ENCODE measurements at regions not wholly inside any gene's neighbourhood (a gene's known extent, or its start where the extent isn't known, plus 50 kb on each side); places are given as distances from the start of the nearest gene placed in this dataset.

- H3K36me3 ChIP-seq = no peaks in the 10 kb centered on the region
- intact Hi-C loops (cut with DNase I) = no loop called here
- TF ChIP-seq CTCF (IDR thresholded peaks at IDR 0.05) (no peak), POLR2A (IDR thresholded peaks at IDR 0.05) (no peak)
- no peak overlapping the region for H3K27ac ChIP-seq
- no peaks in the 10 kb centered on the region for H3K4me1 ChIP-seq
- H3K9me3 ChIP-seq = no peaks in the 10 kb centered on the region
- H3K4me3 ChIP-seq = no peak overlapping the region
- 52 to 83% methylated on average over 1 to 2 of the region's 2 CpGs for WGBS, 2 donors
- no peaks in the 10 kb centered on the region for H3K27me3 ChIP-seq
- no peak for DNase-seq
Measured at GRCh38 chr4:59517007-59517406, 1683.1 kb upstream of the ADGRL3 start.

GRCh38 chr4:59518005-59518823 lies 1681.9 kb upstream of the ADGRL3 start:
- Histone ChIP-seq H3K4me1 (no peaks in the 10 kb centered on the region), H3K27ac (no peak overlapping the region), H3K27me3 (no peaks in the 10 kb centered on the region), H3K9me3 (no peaks in the 10 kb centered on the region), H3K36me3 (no peaks in the 10 kb centered on the region), H3K4me3 (no peak overlapping the region)
- intact Hi-C loops (cut with DNase I) = no loop called here
- no peak for DNase-seq
- 89% methylated on average over 7 of the region's 22 CpGs; no CpG with 5 or more reads in 1 of the 2 donors for WGBS, 2 donors
- TF ChIP-seq POLR2A (IDR thresholded peaks at IDR 0.05) (no peak), CTCF (IDR thresholded peaks at IDR 0.05) (no peak)

GRCh38 chr4:59525885-59526284 lies 1674.2 kb upstream of the ADGRL3 start:
- no peaks in the 10 kb centered on the region for H3K4me1 ChIP-seq
- H3K27me3 ChIP-seq = no peaks in the 10 kb centered on the region
- intact Hi-C loops (cut with DNase I) = no loop called here
- no peaks in the 10 kb centered on the region for H3K9me3 ChIP-seq
- TF ChIP-seq POLR2A (IDR thresholded peaks at IDR 0.05) = no peak
- TF ChIP-seq CTCF (IDR thresholded peaks at IDR 0.05) = no peak
- no peak overlapping the region for H3K27ac ChIP-seq
- DNase-seq = no peak
- no peak overlapping the region for H3K4me3 ChIP-seq
- no peaks in the 10 kb centered on the region for H3K36me3 ChIP-seq

- WGBS, 2 donors = 32 to 46% methylated on average over 1 of the region's 1 CpG
- no peak for TF ChIP-seq POLR2A (IDR thresholded peaks at IDR 0.05)
- no peak for TF ChIP-seq CTCF (IDR thresholded peaks at IDR 0.05)
- intact Hi-C loops (cut with DNase I) = no loop called here
- no peak overlapping the region for H3K27ac ChIP-seq
- no peaks in the 10 kb centered on the region for H3K9me3 ChIP-seq
- H3K36me3 ChIP-seq = no peaks in the 10 kb centered on the region
- no peaks in the 10 kb centered on the region for H3K27me3 ChIP-seq
- no peak for DNase-seq
- no peaks in the 10 kb centered on the region for H3K4me1 ChIP-seq
- no peak overlapping the region for H3K4me3 ChIP-seq
Measured at GRCh38 chr4:59535541-59535940, 1664.6 kb upstream of the ADGRL3 start.

GRCh38 chr4:59536428-59536827 lies 1663.7 kb upstream of the ADGRL3 start:
- WGBS, 2 donors = 69 to 75% methylated on average over 3 of the region's 3 CpGs
- no peaks in the 10 kb centered on the region for H3K4me1 ChIP-seq
- H3K9me3 ChIP-seq = no peaks in the 10 kb centered on the region
- no peak overlapping the region for H3K27ac ChIP-seq
- H3K36me3 ChIP-seq = no peaks in the 10 kb centered on the region
- DNase-seq = no peak
- H3K27me3 ChIP-seq = no peaks in the 10 kb centered on the region
- H3K4me3 ChIP-seq = no peak overlapping the region
- TF ChIP-seq POLR2A (IDR thresholded peaks at IDR 0.05) (no peak), CTCF (IDR thresholded peaks at IDR 0.05) (no peak)
- intact Hi-C loops (cut with DNase I) = no loop called here
